Glomerular endothelial cell (primary cell): ENCODE measurements at regions not wholly inside any gene's neighbourhood (a gene's known extent, or its start where the extent isn't known, plus 50 kb on each side); places are given as distances from the start of the nearest gene placed in this dataset.

Experiments
- DNase-seq: peaks from one replicate; pipeline ENCODE4 v3.0.0-alpha.2; 2011; ENCODE audit warnings: low read depth, low spot score; ENCODE audit errors: extremely low read depth

- DNase-seq: no peak
Measured at GRCh38 chr5:103623425-103623824, 60.8 kb upstream of the NUDT12 start.

GRCh38 chr5:103621548-103621930 lies 59.0 kb upstream of the NUDT12 start:
- no peak for DNase-seq

DNA sequence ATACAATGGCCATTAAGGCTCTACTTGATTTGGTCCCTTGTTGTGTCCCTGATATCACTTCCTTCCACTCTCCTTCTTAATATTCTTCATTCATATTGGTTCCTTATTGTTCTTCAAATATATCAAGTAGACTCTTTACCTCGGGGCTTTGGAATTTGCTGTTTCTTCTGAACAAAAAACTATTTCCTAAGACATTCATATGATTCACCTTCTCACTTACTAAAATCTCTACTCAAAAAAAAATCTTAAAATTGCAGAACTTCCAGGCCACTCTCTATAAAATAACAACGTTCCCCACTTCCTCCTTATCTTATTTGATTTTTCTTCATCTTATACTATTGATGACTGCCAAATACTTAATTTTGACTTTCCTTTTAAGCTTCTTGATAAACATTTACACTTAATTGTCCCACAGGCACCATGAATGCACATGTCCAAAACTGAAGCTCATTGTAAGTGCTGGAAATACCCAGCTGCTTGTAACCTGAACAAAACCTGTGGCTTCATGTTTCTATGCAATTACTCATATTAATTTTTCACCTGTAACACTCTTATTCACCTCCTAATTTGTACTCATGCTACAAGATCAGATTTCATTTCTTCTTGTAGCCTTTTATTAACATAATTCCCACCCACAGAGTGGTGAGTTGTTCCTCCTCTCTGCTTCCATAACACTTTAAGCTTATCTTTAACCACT lies 58.4 kb upstream of the NUDT12 start:
- DNase-seq: no peak

DNA sequence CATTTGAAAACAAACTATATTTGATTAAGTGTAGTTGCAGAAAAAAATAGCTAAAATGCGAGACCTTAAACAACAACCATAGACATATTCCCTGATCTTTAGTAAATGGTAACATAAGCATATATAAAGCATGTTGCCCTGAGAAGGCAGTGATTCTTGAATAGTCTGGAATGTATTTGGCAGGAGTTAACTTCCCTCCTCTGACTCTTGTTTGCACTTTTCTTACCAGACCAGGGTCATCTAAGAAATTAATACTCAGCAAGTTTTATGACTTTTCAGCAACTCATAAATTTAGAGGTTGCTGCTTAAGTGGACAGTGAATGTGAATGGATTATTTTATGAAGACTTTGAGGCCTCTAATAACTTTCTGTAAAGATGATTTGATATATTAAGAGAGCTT lies 55.3 kb upstream of the NUDT12 start:
- DNase-seq: no peak

DNA sequence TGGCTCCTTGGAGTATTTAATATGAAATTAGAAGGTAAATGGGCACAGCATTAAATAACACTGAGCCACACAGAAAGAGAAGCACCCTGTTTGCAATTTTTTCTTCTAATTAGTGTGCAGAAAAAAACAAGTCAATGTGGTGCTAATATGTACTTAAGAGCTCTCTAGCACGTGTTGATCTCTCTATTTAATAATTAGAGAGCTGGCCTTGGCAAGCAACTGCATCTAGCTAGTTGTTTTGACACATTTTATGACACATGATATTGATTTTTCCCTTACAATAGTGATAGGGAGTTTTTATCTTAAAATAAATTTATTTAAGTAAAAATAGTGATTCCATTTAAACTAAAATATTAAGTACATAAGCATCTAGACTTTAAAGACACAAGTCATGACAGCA lies 54.5 kb upstream of the NUDT12 start:
- DNase-seq: no peak

DNA sequence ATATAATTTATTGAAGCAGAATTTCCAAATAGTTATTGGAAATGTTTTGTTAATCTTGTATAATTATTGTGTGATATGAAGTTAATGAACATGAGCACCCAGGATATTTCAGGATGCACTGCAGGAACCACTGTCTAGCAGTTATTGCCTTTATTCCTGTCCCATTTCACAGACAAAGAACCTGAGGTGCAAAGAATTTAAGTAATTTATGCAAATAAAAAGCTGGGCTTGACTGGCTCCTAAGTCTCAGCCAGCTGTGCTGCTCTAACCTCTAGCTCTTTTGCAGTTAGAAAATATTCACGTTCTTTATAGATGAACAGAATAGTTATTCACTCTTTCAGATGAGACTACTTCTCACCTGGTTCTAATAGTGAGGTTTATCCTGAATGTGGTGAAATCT lies 50.0 kb upstream of the NUDT12 start:
- no peak for DNase-seq
